Suprapubic skin (tissue), 3 donors: ENCODE measurements at regions not wholly inside any gene's neighbourhood (a gene's known extent, or its start where the extent isn't known, plus 50 kb on each side); places are given as distances from the start of the nearest gene placed in this dataset.

ENCODE experiments used
- CTCF ChIP-seq, 2 donors: fragments of 200-600 bp in 1 of 2; fragments of 450-650 bp in 1 of 2; sonication (generic) in 1 of 2; IDR thresholded peaks; one replicate each; pipeline ENCODE4 v1.5.1; 2016 to 2019; ENCODE audit warnings: antibody characterized with exemption in 2 of 2, mild to moderate bottlenecking in 1 of 2, moderate library complexity in 1 of 2
- EP300 ChIP-seq: sonication (generic); formaldehyde crosslinking; IDR thresholded peaks from one replicate; pipeline ENCODE4 v1.6.1; 2017; ENCODE audit warnings: antibody characterized with exemption
- POLR2A ChIP-seq, 2 donors: fragments of 450-650 bp; IDR thresholded peaks; one replicate each; pipeline ENCODE4 v1.6.1; 2017; ENCODE audit warnings: antibody characterized with exemption in 2 of 2, mild to moderate bottlenecking in 2 of 2, moderate library complexity in 2 of 2

GRCh38 chr15:47553947-47554346 lies 163.4 kb upstream of the SEMA6D start:
- TF ChIP-seq CTCF (IDR thresholded peaks at IDR 0.05) (no peak), POLR2A (IDR thresholded peaks at IDR 0.05) (no peak), EP300 (no peak)
